Choroid plexus epithelial cell (primary cell): ENCODE measurements at regions not wholly inside any gene's neighbourhood (a gene's known extent, or its start where the extent isn't known, plus 50 kb on each side); places are given as distances from the start of the nearest gene placed in this dataset.

ENCODE experiments used
- DNase-seq: peaks from one replicate; pipeline ENCODE4 v3.0.0-alpha.2; 2010; ENCODE audit warnings: low read depth
- H3K4me3 ChIP-seq: 2 replicates; pipeline ENCODE4 v1.5.1; 2011; ENCODE audit warnings: low read depth, mild to moderate bottlenecking, control low read depth, low read length, moderate library complexity
- TF ChIP-seq, protein P1 (sequence below): conservative IDR thresholded peaks from 2 replicates; pipeline ENCODE4 v1.5.1; 2011; ENCODE audit warnings: low read depth, mild to moderate bottlenecking, control low read depth, inconsistent platforms, low read length, moderate library complexity

DNA sequence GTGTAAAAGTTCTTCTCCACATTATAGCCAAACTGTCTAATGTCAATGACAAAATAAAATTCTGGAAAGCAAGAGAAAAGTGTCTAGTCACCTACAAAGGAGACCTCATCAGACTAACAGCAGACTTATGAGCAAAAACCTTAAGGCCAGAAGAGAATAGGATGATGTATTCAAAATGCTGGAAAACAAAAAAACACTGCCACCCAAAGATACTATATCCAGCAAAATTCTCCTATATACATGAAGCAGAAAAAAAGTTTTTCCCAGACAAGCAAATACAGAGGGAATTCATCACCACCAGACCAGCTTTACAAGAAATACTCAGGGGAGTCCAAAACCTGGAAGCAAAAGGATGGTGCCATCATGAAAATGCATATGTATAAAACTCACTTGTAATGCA, 755.6 kb upstream of the CITED2 start:
- TF ChIP-seq, protein P1, sequence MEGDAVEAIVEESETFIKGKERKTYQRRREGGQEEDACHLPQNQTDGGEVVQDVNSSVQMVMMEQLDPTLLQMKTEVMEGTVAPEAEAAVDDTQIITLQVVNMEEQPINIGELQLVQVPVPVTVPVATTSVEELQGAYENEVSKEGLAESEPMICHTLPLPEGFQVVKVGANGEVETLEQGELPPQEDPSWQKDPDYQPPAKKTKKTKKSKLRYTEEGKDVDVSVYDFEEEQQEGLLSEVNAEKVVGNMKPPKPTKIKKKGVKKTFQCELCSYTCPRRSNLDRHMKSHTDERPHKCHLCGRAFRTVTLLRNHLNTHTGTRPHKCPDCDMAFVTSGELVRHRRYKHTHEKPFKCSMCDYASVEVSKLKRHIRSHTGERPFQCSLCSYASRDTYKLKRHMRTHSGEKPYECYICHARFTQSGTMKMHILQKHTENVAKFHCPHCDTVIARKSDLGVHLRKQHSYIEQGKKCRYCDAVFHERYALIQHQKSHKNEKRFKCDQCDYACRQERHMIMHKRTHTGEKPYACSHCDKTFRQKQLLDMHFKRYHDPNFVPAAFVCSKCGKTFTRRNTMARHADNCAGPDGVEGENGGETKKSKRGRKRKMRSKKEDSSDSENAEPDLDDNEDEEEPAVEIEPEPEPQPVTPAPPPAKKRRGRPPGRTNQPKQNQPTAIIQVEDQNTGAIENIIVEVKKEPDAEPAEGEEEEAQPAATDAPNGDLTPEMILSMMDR, result no peak
- peak; percentile 2 for DNase-seq
- no peak overlapping the region for H3K4me3 ChIP-seq

GRCh38 chr6:140124498-140124897, 750.0 kb upstream of the CITED2 start:
- TF ChIP-seq, protein P1, result no peak
- no peak overlapping the region for H3K4me3 ChIP-seq
- no peak for DNase-seq

GRCh38 chr6:140108167-140108566, 733.7 kb upstream of the CITED2 start:
- TF ChIP-seq, protein P1, result no peak
- no peak for DNase-seq
- no peak overlapping the region for H3K4me3 ChIP-seq

DNA sequence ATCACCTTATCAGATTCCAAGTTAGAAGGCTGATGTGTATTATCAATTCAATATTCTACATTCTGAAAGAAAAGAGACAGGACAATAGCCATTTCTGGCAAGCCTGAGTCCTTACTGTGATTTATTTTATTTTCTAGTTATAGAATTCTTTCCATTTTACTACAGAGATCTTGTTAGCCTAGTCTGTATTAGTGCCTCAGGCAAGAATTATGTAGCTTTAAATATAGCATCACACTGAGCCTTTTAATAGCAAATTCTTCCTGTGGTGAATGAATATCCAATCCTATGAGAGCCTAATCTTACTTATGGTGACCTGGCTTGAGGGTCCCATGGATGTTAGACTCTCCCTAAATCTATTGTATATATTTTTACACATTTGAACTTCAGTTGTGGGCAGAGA, 732.8 kb upstream of the CITED2 start:
- H3K4me3 ChIP-seq, result no peak overlapping the region
- DNase-seq, result no peak
- TF ChIP-seq, protein P1, result no peak

DNA sequence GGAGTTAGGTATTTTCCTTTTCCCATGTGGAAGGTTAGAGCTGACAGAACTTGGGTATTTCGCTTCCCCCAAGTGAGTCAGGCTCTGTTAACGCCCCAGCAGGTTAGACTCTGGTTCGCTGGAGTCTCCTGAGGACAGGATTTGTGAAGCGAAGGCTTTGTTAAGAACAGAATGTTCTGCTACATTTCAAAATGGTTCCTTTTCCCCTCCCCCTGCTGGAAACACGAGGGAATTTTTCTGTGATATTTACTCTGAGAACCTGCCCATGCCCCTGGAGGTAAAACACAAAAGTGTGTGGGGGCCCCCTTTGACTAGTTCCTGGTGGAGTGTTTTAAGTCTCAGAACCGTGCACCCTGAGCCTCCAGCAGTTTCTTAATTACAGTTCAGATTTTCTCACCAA, 731.4 kb upstream of the CITED2 start:
- H3K4me3 ChIP-seq, result no peak overlapping the region
- DNase-seq, result peak; percentile 51

GRCh38 chr6:140105241-140105640, 730.8 kb upstream of the CITED2 start:
- DNase-seq, result no peak
- TF ChIP-seq, protein P1, result no peak
- no peak overlapping the region for H3K4me3 ChIP-seq

More for the DNA sequence above, 731.4 kb upstream of the CITED2 start:
- TF ChIP-seq, protein P1, result peak; percentile 45

DNA sequence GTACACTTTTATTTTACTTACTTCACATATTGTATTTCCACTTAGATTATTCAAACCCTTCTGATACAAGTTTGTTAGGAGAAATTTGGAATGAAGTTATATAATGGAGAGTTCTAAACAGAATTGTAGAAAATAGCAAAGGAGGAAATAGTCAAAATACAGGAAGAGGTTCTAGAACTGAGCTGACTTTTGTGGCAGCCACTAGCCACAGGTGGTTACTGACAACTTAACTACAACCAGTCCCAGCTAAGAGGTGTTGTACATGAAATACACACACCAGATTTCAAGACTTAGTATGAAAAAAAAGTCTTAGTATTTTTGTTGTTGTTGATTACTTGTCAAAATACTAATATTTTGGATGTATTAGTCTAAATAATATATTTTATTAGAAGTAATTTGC, 727.4 kb upstream of the CITED2 start:
- TF ChIP-seq, protein P1, result no peak
- H3K4me3 ChIP-seq, result no peak overlapping the region
- no peak for DNase-seq
